Upper lobe of left lung (tissue), 4 donors: ENCODE measurements at regions not wholly inside any gene's neighbourhood (a gene's known extent, or its start where the extent isn't known, plus 50 kb on each side); places are given as distances from the start of the nearest gene placed in this dataset.
"Not testable (repeated sequence)": the region's sequence is repeated elsewhere in the genome, so short reads cannot be mapped to it uniquely, and the experiment has no call there.

Source experiments
- POLR2A ChIP-seq, 4 donors: fragments of 450-650 bp; IDR thresholded peaks; one replicate each; pipeline ENCODE4 v1.5.1; 2016 to 2017; ENCODE audit warnings: antibody characterized with exemption in 4 of 4, mild to moderate bottlenecking in 2 of 4
- POLR2AphosphoS5 ChIP-seq, 2 donors: sonication (generic); formaldehyde crosslinking; IDR thresholded peaks; one replicate each; pipeline ENCODE4 v1.5.1; 2017; ENCODE audit warnings: antibody characterized with exemption in 2 of 2
- TF ChIP-seq, protein P1 (sequence below), 6 experiments: fragments of 450-650 bp in 4 of 6; fragments of 200-600 bp in 2 of 6; sonication (generic) in 2 of 6; IDR thresholded peaks; one replicate each; pipeline ENCODE4 v1.5.1; 2016 to 2019; ENCODE audit warnings: antibody characterized with exemption in 6 of 6

DNA sequence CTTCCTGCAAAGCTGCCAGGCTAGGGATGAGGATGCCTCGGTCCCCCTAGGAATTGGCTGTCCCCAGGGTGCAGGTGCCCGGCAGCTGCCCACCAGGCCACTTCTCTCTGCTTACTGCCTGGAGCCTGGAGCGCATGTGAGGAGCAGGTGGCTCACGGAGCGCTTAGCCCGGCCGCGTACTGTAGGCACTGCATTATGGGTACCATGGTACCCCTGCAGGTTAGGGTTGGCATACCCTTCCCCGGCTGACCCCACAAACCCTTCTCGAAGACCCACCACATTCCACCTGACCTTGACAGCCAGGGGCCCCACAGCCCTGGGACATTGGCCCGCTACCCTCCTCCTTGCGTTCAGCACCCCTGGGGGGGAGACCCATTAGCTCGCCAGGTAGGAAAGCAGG is 681.1 kb upstream of the ZNF722 start:
- TF ChIP-seq, protein P1, sequence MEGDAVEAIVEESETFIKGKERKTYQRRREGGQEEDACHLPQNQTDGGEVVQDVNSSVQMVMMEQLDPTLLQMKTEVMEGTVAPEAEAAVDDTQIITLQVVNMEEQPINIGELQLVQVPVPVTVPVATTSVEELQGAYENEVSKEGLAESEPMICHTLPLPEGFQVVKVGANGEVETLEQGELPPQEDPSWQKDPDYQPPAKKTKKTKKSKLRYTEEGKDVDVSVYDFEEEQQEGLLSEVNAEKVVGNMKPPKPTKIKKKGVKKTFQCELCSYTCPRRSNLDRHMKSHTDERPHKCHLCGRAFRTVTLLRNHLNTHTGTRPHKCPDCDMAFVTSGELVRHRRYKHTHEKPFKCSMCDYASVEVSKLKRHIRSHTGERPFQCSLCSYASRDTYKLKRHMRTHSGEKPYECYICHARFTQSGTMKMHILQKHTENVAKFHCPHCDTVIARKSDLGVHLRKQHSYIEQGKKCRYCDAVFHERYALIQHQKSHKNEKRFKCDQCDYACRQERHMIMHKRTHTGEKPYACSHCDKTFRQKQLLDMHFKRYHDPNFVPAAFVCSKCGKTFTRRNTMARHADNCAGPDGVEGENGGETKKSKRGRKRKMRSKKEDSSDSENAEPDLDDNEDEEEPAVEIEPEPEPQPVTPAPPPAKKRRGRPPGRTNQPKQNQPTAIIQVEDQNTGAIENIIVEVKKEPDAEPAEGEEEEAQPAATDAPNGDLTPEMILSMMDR (IDR thresholded peaks at IDR 0.05) = not testable (repeated sequence)
- TF ChIP-seq POLR2A, POLR2AphosphoS5 (IDR thresholded peaks at IDR 0.05): not testable (repeated sequence)
